HG03439 (cell line): ENCODE measurements at regions not wholly inside any gene's neighbourhood (a gene's known extent, or its start where the extent isn't known, plus 50 kb on each side); places are given as distances from the start of the nearest gene placed in this dataset.

Source experiments
- ATAC-seq: cut with Tn5 transposase; IDR thresholded peaks from one replicate; pipeline ENCODE4 v1.9.1; 2021; ENCODE audit warnings: mild to moderate bottlenecking, moderate library complexity; ENCODE audit not compliant: unreplicated experiment

- peak; percentile 98 for ATAC-seq
Observed at GRCh38 chr3:16048435-16049318, 125.8 kb upstream of the GALNT15 start.

GRCh38 chr3:16050641-16051467, 123.6 kb upstream of the GALNT15 start:
- no peak for ATAC-seq

- no peak for ATAC-seq
Observed at GRCh38 chr3:16051691-16052090, 122.8 kb upstream of the GALNT15 start.

GRCh38 chr3:16052964-16053363, 121.5 kb upstream of the GALNT15 start:
- no peak for ATAC-seq

GRCh38 chr3:16053794-16054193, 120.7 kb upstream of the GALNT15 start:
- ATAC-seq = no peak

- ATAC-seq = no peak
Observed at GRCh38 chr3:16055606-16056211, 118.8 kb upstream of the GALNT15 start.

- ATAC-seq = no peak
Observed at GRCh38 chr3:16056217-16056616, 118.3 kb upstream of the GALNT15 start.

GRCh38 chr3:16058521-16058920, 116.0 kb upstream of the GALNT15 start:
- ATAC-seq = no peak

GRCh38 chr3:16059081-16059537, 115.4 kb upstream of the GALNT15 start:
- ATAC-seq = no peak

GRCh38 chr3:16059711-16060357, 114.6 kb upstream of the GALNT15 start:
- no peak for ATAC-seq

GRCh38 chr3:16060358-16060852, 114.1 kb upstream of the GALNT15 start:
- no peak for ATAC-seq

GRCh38 chr3:16060945-16061344, 113.5 kb upstream of the GALNT15 start:
- no peak for ATAC-seq

GRCh38 chr3:16061491-16061890, 113.0 kb upstream of the GALNT15 start:
- no peak for ATAC-seq

GRCh38 chr3:16063603-16064002, 110.9 kb upstream of the GALNT15 start:
- ATAC-seq = no peak

GRCh38 chr3:16064642-16065414, 109.7 kb upstream of the GALNT15 start:
- ATAC-seq = no peak

GRCh38 chr3:16066545-16066944, 107.9 kb upstream of the GALNT15 start:
- no peak for ATAC-seq

- no peak for ATAC-seq
Observed at GRCh38 chr3:16066975-16067374, 107.5 kb upstream of the GALNT15 start.

GRCh38 chr3:16067837-16068471, 106.5 kb upstream of the GALNT15 start:
- no peak for ATAC-seq

- ATAC-seq = no peak
Observed at GRCh38 chr3:16069149-16069922, 105.1 kb upstream of the GALNT15 start.
